ENCODE measurements at regions not wholly inside any gene's neighbourhood (a gene's known extent, or its start where the extent isn't known, plus 50 kb on each side); places are given as distances from the start of the nearest gene placed in this dataset.

DNA sequence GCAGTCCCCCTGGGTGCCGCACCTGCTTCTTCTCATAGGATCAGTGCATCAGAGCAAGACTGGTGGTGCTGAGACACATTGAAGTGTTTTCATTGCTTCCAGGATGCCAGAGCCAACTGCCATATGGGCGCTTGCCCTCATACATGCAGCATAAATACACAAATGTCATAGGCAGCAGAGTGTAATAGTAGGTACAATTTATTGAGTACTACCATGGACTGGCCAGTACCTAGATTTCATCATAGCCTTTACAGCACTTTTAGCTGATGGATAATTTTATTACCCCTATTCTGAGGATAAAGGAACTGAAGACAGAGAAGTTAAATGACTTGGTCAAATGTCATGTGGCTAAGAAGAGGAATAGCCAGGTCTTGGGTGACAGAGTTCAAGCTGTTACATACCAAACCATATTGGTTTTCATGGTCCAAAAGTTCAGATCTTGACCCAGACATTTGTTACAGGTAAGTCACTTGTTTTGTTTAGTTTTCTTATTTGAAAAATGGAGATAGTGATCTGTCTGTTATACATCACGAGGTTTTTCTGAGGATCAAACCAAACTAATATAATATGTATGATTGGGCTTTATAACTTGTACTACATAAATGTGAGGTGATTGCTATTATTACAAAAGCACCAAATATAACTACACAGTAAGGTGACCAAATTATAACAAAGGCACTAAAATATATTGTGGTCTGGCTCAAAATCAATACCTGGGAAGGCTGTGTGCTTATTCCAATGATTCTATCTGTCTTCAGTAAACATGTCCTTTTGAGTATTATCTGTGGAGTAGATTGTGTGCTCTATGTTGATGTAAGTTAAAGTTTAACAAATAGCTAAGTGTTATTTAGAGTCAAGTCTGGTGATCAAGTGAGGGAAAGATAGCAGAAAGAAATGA is 151.9 kb upstream of the CYRIA start:
- no peak for DNase-seq (ENCODE audit: low read depth)

DNA sequence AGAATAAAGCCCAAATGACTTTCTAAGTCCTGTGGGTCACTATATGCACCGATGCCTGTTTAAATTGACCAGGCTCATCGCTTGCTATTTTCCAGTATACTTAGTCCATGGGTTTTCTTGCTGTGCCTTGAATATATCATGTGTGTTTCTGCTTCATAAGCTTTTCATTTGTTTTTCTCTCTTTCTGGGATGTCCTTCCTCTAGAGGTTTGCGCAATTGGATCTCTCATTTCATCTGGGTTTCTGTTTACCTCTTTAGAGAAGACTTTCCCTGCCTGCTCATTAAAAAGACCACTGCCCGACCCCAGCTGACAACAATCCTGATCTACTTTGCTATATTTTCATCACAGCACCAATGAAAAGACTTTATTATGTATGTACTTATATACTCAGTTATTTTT is 150.9 kb upstream of the CYRIA start:
- DNase-seq (ENCODE audit: low read depth), result no peak

DNA sequence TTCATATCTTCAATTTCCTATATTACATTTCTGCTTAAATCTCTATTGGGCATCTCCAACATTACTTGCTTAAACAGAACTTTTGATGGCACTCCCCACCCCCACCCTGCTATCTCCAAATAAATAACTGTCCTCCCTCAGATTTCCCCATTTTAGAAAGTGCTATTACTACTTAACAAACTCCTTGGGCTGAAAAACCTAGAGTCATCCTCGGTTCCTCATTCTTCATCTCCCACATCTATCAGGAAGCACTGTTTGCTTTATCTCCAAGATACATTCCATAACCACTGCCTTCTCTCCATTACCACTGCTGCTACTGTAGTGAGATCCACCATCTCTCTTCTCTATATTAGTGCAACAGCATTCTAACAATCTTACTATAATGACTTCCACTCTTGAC is 150.4 kb upstream of the CYRIA start:
- no peak for DNase-seq (ENCODE audit: low read depth)

GRCh38 chr2:16813593-16813992 is 148.0 kb upstream of the CYRIA start:
- DNase-seq (ENCODE audit: low read depth), result no peak

GRCh38 chr2:16798472-16798871 is 132.8 kb upstream of the CYRIA start:
- DNase-seq (ENCODE audit: low read depth), result no peak

- no peak for DNase-seq (ENCODE audit: low read depth)
Measured at GRCh38 chr2:16791496-16791895, 125.9 kb upstream of the CYRIA start.

- DNase-seq (ENCODE audit: low read depth), result no peak
Measured at GRCh38 chr2:16785149-16785548, 119.5 kb upstream of the CYRIA start.

- DNase-seq (ENCODE audit: low read depth), result no peak
Measured at GRCh38 chr2:16784652-16785051, 119.0 kb upstream of the CYRIA start.

DNA sequence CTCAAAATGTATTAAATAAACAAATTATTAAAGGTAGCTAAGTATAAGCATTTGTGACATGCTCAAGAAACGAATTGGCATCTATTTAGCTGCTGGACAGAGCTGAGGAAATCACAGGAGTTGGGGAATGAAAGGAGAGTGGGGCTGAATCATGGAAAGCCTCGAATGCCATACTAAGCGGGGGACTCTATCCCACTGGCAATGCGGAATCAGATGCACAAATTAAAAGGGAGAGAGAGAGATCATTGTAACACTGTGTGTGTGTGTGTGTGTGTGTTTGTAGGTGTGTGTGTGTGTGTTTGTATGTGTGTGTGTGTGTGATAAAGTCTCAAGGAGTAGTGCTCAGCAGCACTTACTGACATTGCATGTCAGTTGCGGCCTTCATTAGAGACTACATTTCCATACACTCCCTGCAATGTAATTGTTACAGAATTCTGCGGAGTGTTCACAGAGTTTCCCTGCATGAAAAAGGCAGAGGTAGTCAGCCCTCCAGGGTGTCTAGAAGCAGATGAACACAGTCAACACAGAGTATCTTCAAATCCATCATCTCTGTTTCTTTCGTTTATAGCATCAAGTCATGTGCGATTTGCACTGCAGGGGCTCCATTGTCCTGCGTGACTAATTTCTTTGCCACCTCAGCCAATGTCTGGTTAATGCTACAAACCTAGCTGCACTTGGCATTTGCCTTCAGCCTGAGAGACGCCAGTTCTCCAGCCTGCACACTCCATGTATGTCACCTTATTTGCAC is 111.7 kb upstream of the CYRIA start:
- no peak for DNase-seq (ENCODE audit: low read depth)

GRCh38 chr2:16775899-16776231 is 110.2 kb upstream of the CYRIA start:
- DNase-seq (ENCODE audit: low read depth), result no peak

GRCh38 chr2:16774980-16775898 is 109.6 kb upstream of the CYRIA start:
- DNase-seq (ENCODE audit: low read depth), result no peak

- DNase-seq (ENCODE audit: low read depth), result no peak
Measured at GRCh38 chr2:16774091-16774490, 108.5 kb upstream of the CYRIA start.

GRCh38 chr2:16773080-16773713 is 107.6 kb upstream of the CYRIA start:
- DNase-seq (ENCODE audit: low read depth), result no peak

DNA sequence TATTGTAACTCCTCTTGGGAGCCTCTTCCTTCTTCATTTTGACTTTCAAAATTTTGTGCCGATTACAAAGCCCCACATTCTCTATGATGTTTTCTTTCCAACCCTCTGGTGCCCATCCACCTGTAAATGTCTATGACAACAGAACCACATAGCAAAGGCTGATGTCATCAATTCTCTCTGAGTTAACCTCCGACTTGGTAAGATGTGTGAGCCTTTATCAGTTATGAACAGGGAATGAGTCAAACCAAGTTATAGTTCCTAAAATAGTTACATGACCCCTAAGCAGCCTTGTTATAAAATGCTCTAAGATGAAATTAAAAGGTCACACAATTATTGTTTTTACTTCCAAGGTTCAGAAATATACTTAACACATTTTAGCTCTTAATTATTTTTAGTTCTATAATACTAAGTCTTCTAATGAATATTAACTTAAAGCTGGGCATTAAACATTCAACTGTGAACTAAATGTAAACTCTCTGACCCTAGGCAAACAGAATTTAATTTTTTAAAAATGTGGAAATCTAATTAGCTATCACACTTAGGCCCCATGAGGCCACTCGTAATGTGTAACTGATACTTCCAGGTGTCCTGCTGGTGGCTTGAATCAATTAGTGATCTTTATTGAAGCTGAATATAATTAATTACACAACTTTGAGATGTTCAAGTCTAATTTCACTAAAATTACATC is 102.3 kb upstream of the CYRIA start:
- DNase-seq (ENCODE audit: low read depth), result no peak

- no peak for DNase-seq (ENCODE audit: low read depth)
Measured at GRCh38 chr2:16765356-16765755, 99.7 kb upstream of the CYRIA start.

- no peak for DNase-seq (ENCODE audit: low read depth)
Measured at GRCh38 chr2:16764487-16764886, 98.9 kb upstream of the CYRIA start.

GRCh38 chr2:16763493-16763899 is 97.9 kb upstream of the CYRIA start:
- no peak for DNase-seq (ENCODE audit: low read depth)

DNA sequence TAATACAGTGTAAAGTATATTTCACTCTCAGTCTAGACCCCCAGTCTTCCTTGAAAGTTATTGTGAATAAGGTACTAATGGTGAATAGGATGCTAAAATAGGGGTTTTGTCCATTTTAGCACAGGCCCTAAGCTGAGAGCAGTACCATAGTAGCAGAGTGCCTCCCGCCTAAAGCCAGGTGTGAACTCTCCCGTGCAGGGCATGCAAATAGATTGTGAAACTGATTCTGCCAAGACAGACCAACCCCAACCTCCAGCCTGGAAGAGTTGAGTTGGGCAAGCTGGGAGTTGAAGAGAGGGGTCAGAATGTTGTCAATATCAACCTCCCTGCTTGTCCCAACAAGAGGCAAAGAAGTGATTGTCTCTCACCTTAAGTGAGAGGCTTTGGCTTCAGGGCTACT is 97.4 kb upstream of the CYRIA start:
- no peak for DNase-seq (ENCODE audit: low read depth)

- DNase-seq (ENCODE audit: low read depth), result no peak
Measured at GRCh38 chr2:16760426-16760825, 94.8 kb upstream of the CYRIA start.

GRCh38 chr2:16756831-16757644 is 91.4 kb upstream of the CYRIA start:
- peak; percentile 33 for DNase-seq (ENCODE audit: low read depth)
